SK-N-MC (cell line): ENCODE measurements at regions not wholly inside any gene's neighbourhood (a gene's known extent, or its start where the extent isn't known, plus 50 kb on each side); places are given as distances from the start of the nearest gene placed in this dataset.
"Not testable (repeated sequence)": the region's sequence is repeated elsewhere in the genome, so short reads cannot be mapped to it uniquely, and the experiment has no call there.

Experiments
- DNase-seq: peaks from one replicate; pipeline ENCODE4 v3.0.0-alpha.2; 2011; ENCODE audit warnings: low read depth, low spot score
- H3K27ac ChIP-seq: fragments of 200-600 bp; sonication (generic); 2 replicates; pipeline ENCODE4 v1.5.1; 2016; ENCODE audit warnings: mixed run types
- H3K36me3 ChIP-seq: fragments of 200-600 bp; sonication (generic); 2 replicates; pipeline ENCODE4 v1.6.1; 2017; ENCODE audit warnings: antibody characterized with exemption, low read length, mixed read lengths; ENCODE audit not compliant: insufficient read depth
- H3K4me3 ChIP-seq: fragments of 200-600 bp; sonication (generic); 2 replicates; pipeline ENCODE4 v1.5.1; 2016
- H3K9ac ChIP-seq: fragments of 200-600 bp; sonication (generic); 2 replicates; pipeline ENCODE4 v1.8.0; 2017; ENCODE audit warnings: mixed run types, mixed read lengths; ENCODE audit not compliant: insufficient read length
- H3K9me3 ChIP-seq: fragments of 200-600 bp; sonication (generic); 2 replicates; pipeline ENCODE4 v1.6.1; 2017; ENCODE audit warnings: low read depth, mild to moderate bottlenecking, antibody characterized with exemption, low read length, moderate library complexity, mixed read lengths
- EZH2 ChIP-seq: fragments of 200-600 bp; sonication (generic); IDR thresholded peaks from one replicate; pipeline ENCODE4 v1.6.1; 2017; ENCODE audit warnings: antibody characterized with exemption
- FOXP2 ChIP-seq: optimal IDR thresholded peaks from 2 replicates; pipeline ENCODE3; 2011; ENCODE audit warnings: mild to moderate bottlenecking, moderate library complexity; ENCODE audit not compliant: insufficient read depth; ENCODE audit errors: extremely low read length, control extremely low read depth
- POLR2AphosphoS5 ChIP-seq: IDR thresholded peaks from 2 replicates; pipeline ENCODE4 v1.6.1; 2012; ENCODE audit warnings: mild to moderate bottlenecking, low read depth, low read length, borderline replicate concordance

GRCh38 chrX:126641076-126641475 lies 88.5 kb upstream of the DCAF12L1 start:
- H3K9ac ChIP-seq, H3K4me3 ChIP-seq, H3K9me3 ChIP-seq, H3K36me3 ChIP-seq, DNase-seq, H3K27ac ChIP-seq: not testable (repeated sequence)

- no peak overlapping the region for H3K27ac ChIP-seq
- H3K9me3 ChIP-seq, result no peaks in the 10 kb centered on the region
- no peak overlapping the region for H3K4me3 ChIP-seq
- H3K36me3 ChIP-seq, result no peaks in the 10 kb centered on the region
- H3K9ac ChIP-seq, result no peak overlapping the region
- DNase-seq, result no peak
- TF ChIP-seq POLR2AphosphoS5, result no peak
These were observed 102.4 kb upstream of the DCAF12L1 start for GRCh38 chrX:126655061-126655460.

- TF ChIP-seq EZH2 (no peak), POLR2AphosphoS5 (no peak)
- H3K27ac ChIP-seq, result no peak overlapping the region
- no peaks in the 10 kb centered on the region for H3K36me3 ChIP-seq
- no peak overlapping the region for H3K4me3 ChIP-seq
- no peaks in the 10 kb centered on the region for H3K9me3 ChIP-seq
- H3K9ac ChIP-seq, result no peak overlapping the region
- no peak for DNase-seq
These were observed 105.8 kb upstream of the DCAF12L1 start for GRCh38 chrX:126658447-126658846.

GRCh38 chrX:126670258-126670657 lies 117.6 kb upstream of the DCAF12L1 start:
- H3K4me3 ChIP-seq, result no peak overlapping the region
- DNase-seq, result no peak
- no peak overlapping the region for H3K27ac ChIP-seq
- no peaks in the 10 kb centered on the region for H3K9me3 ChIP-seq
- no peak for TF ChIP-seq FOXP2
- TF ChIP-seq POLR2AphosphoS5, result no peak
- no peak for TF ChIP-seq EZH2
- H3K36me3 ChIP-seq, result no peaks in the 10 kb centered on the region
- no peak overlapping the region for H3K9ac ChIP-seq

GRCh38 chrX:126673366-126673765 lies 120.8 kb upstream of the DCAF12L1 start:
- H3K9ac ChIP-seq, H3K27ac ChIP-seq, H3K4me3 ChIP-seq, H3K9me3 ChIP-seq, H3K36me3 ChIP-seq, DNase-seq: not testable (repeated sequence)

- not testable (repeated sequence) for H3K27ac ChIP-seq, DNase-seq, H3K9ac ChIP-seq, H3K9me3 ChIP-seq, H3K36me3 ChIP-seq, H3K4me3 ChIP-seq
These were observed 121.3 kb upstream of the DCAF12L1 start for GRCh38 chrX:126673816-126674491.

GRCh38 chrX:126695375-126695896 lies 124.1 kb upstream of the PRR32 start:
- H3K36me3 ChIP-seq, result no peaks in the 10 kb centered on the region
- TF ChIP-seq EZH2 (no peak), POLR2AphosphoS5 (no peak), FOXP2 (no peak)
- no peaks in the 10 kb centered on the region for H3K9me3 ChIP-seq
- DNase-seq, result no peak
- no peak overlapping the region for H3K27ac ChIP-seq
- no peak overlapping the region for H3K4me3 ChIP-seq
- H3K9ac ChIP-seq, result no peak overlapping the region

GRCh38 chrX:126697091-126697490 lies 122.4 kb upstream of the PRR32 start:
- H3K9ac ChIP-seq, result no peak overlapping the region
- H3K9me3 ChIP-seq, result no peaks in the 10 kb centered on the region
- no peak for DNase-seq
- H3K4me3 ChIP-seq, result no peak overlapping the region
- no peak overlapping the region for H3K27ac ChIP-seq
- H3K36me3 ChIP-seq, result no peaks in the 10 kb centered on the region
- no peak for TF ChIP-seq EZH2
- TF ChIP-seq FOXP2, result no peak
- TF ChIP-seq POLR2AphosphoS5, result no peak

GRCh38 chrX:126701380-126701779 lies 118.1 kb upstream of the PRR32 start:
- Histone ChIP-seq H3K4me3 (no peak overlapping the region), H3K9ac (no peak overlapping the region), H3K27ac (no peak overlapping the region), H3K36me3 (no peaks in the 10 kb centered on the region), H3K9me3 (no peaks in the 10 kb centered on the region)
- no peak for TF ChIP-seq EZH2
- TF ChIP-seq FOXP2, result no peak
- no peak for TF ChIP-seq POLR2AphosphoS5
- DNase-seq, result no peak

GRCh38 chrX:126718440-126718839 lies 101.1 kb upstream of the PRR32 start:
- DNase-seq, result no peak
- TF ChIP-seq POLR2AphosphoS5 (no peak), FOXP2 (no peak), EZH2 (no peak)
- Histone ChIP-seq H3K9me3 (no peaks in the 10 kb centered on the region), H3K4me3 (no peak overlapping the region), H3K36me3 (no peaks in the 10 kb centered on the region), H3K9ac (no peak overlapping the region), H3K27ac (no peak overlapping the region)
